Adrenal gland (tissue), 9 donors: ENCODE measurements at regions not wholly inside any gene's neighbourhood (a gene's known extent, or its start where the extent isn't known, plus 50 kb on each side); places are given as distances from the start of the nearest gene placed in this dataset.

Source experiments
- DNase-seq, 7 donors: peaks; one replicate each; pipeline ENCODE4 v3.0.0-alpha.2; 2019 to 2020
- H3K27ac ChIP-seq, 5 donors: fragments of 200-600 bp; sonication (generic) in 4 of 5; 1 replicate in 3 of 5; 2 replicates in 2 of 5; pipeline versions ENCODE4 v1.5.1 to v1.8.0; 2016 to 2020; ENCODE audit warnings: mild to moderate bottlenecking in 1 of 5
- H3K27me3 ChIP-seq: fragments of 200-600 bp; 2 replicates; pipeline ENCODE4 v1.8.0; 2021
- H3K36me3 ChIP-seq, 2 donors: fragments of 200-600 bp; replicated peaks in 1 of 2; 1 replicate in 1 of 2; 2 replicates in 1 of 2; pipeline versions ENCODE4 v1.5.1 to v1.8.0; 2018 to 2022
- H3K4me1 ChIP-seq, 2 donors: fragments of 200-600 bp; replicated peaks in 1 of 2; 1 replicate in 1 of 2; 2 replicates in 1 of 2; pipeline versions ENCODE4 v1.5.1 to v1.8.0; 2018 to 2021
- H3K4me3 ChIP-seq, 4 donors: fragments of 200-600 bp; sonication (generic) in 3 of 4; one replicate each; pipeline ENCODE4 v1.5.1; 2016 to 2018
- H3K9me3 ChIP-seq, 3 donors: fragments of 200-600 bp; sonication (generic) in 1 of 3; replicated peaks in 1 of 3; 1 replicate in 2 of 3; 2 replicates in 1 of 3; pipeline versions ENCODE4 v1.5.1 to v1.8.0; 2016 to 2021
- POLR2A ChIP-seq, 2 donors: fragments of 450-650 bp; IDR thresholded peaks; one replicate each; pipeline ENCODE4 v1.6.1; 2017; ENCODE audit warnings: antibody characterized with exemption in 2 of 2, mild to moderate bottlenecking in 2 of 2, moderate library complexity in 1 of 2
- WGBS, 4 donors: extraction: QIAGEN DNeasy Blood & Tissue Kit in 2 of 4; methylation state at CpG; one replicate each; pipeline versions ENCODE4 v1.1.5 to v1.1.7; 2013 to 2017; 5-methylcytosine and 5-hydroxymethylcytosine counted together
- intact Hi-C, 2 donors: fragments of 100-400 bp; cut with DNase I; formaldehyde crosslinking; loops; one replicate each; pipeline versions ENCODE4 v1.14.1 to v1.15.0; 2022 to 2023
- TF ChIP-seq, protein P1 (sequence below), 6 experiments: fragments of 450-650 bp in 4 of 6; fragments of 200-600 bp in 2 of 6; sonication (generic) in 1 of 6; IDR thresholded peaks; 1 replicate in 5 of 6; 2 replicates in 1 of 6; pipeline versions ENCODE4 v1.5.1 to v1.8.0; 2016 to 2021; ENCODE audit warnings: antibody characterized with exemption in 6 of 6, mild to moderate bottlenecking in 2 of 6, moderate library complexity in 1 of 6
- donor health status: healthy with polysubstance abuse.
- donor health status: Bipolar disorder and iron deficiency.
- donor health status: DM: yes; HTN: yes; CAD: no.
- donor health status: DM: no; HTN: no; CAD: no.
- donor health status: DM: no; HTN: no; CAD: no.

DNA sequence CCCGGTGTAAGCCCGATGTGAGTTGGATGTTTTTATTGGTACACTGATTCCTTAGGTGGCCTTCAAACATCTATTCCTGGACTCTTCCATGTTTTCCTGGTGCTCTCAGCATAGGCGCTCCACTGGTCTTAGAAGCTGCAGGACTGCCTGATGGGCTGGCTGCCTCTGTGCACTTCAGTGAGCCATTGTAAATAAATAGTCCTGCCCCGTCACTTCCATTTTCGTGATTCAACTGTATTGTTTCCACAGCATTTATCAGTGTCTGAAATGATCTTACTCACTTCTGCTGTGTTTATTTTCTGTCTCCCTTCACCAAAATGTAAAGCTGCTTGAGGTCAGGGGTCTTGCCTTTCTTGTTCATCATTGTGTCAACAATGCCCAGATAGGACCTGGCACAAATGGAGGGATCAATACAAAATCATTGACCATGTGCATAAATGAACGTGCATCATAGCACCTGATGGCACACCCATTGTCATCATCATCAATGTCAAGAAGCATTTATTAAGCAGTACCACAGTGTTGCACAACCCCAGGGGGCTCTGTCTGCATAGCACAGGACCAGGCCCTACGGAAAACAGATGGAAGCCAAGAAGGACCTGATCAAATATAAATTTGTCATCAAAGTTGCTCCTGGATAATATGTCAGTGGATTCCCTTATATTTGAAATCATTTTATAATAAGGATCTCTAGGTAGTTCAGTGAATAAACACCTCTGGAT, 66.6 kb upstream of the CPHXL start:
- H3K27ac ChIP-seq = no peak overlapping the region
- no peaks in the 10 kb centered on the region for H3K36me3 ChIP-seq
- intact Hi-C loops = loop anchor here in 1 of 2 donors (5.0 kb wide), 1 partner anchor 1379 kb away; no protein-coding TSS in a partner anchor
- DNase-seq = no peak
- no peaks in the 10 kb centered on the region for H3K27me3 ChIP-seq
- WGBS, 4 donors = 58 to 77% (median 64%) methylated on average over 6 to 7 of the region's 7 CpGs
- TF ChIP-seq, protein P1, sequence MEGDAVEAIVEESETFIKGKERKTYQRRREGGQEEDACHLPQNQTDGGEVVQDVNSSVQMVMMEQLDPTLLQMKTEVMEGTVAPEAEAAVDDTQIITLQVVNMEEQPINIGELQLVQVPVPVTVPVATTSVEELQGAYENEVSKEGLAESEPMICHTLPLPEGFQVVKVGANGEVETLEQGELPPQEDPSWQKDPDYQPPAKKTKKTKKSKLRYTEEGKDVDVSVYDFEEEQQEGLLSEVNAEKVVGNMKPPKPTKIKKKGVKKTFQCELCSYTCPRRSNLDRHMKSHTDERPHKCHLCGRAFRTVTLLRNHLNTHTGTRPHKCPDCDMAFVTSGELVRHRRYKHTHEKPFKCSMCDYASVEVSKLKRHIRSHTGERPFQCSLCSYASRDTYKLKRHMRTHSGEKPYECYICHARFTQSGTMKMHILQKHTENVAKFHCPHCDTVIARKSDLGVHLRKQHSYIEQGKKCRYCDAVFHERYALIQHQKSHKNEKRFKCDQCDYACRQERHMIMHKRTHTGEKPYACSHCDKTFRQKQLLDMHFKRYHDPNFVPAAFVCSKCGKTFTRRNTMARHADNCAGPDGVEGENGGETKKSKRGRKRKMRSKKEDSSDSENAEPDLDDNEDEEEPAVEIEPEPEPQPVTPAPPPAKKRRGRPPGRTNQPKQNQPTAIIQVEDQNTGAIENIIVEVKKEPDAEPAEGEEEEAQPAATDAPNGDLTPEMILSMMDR (IDR thresholded peaks at IDR 0.05) = no peak
- TF ChIP-seq POLR2A (IDR thresholded peaks at IDR 0.05) = no peak
- H3K4me3 ChIP-seq = no peak overlapping the region
- no peaks in the 10 kb centered on the region for H3K4me1 ChIP-seq
- no peaks in the 10 kb centered on the region for H3K9me3 ChIP-seq

DNA sequence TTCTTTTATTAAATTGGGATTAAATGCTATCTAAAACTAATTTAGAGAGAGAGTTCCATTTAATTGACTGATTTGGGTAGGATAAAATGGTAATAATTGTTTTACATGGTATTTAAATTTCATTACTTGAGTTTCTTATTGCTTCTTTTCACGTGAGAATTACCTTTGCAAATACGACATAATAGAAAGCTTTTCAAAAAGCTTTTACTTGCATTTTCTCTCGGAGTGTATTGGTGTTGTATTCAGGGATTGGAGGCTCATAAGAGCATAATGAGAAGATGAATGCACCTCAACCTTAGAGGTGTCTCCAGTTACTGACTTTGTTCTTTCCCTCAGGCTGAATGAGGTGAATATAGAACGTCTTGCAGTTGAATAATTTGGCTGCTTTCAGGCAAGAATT, 67.4 kb upstream of the CPHXL start:
- TF ChIP-seq, protein P1 (IDR thresholded peaks at IDR 0.05) = no peak
- TF ChIP-seq POLR2A (IDR thresholded peaks at IDR 0.05) = no peak
- Histone ChIP-seq H3K27ac (no peak overlapping the region), H3K36me3 (no peaks in the 10 kb centered on the region), H3K9me3 (no peaks in the 10 kb centered on the region), H3K27me3 (no peaks in the 10 kb centered on the region), H3K4me1 (no peaks in the 10 kb centered on the region), H3K4me3 (no peak overlapping the region)
- DNase-seq = no peak
- intact Hi-C loops = loop anchor here in 1 of 2 donors (5.0 kb wide), 1 partner anchor 1379 kb away; no protein-coding TSS in a partner anchor
- 41 to 53% (median 47%) methylated on average over 4 of the region's 4 CpGs for WGBS, 4 donors

DNA sequence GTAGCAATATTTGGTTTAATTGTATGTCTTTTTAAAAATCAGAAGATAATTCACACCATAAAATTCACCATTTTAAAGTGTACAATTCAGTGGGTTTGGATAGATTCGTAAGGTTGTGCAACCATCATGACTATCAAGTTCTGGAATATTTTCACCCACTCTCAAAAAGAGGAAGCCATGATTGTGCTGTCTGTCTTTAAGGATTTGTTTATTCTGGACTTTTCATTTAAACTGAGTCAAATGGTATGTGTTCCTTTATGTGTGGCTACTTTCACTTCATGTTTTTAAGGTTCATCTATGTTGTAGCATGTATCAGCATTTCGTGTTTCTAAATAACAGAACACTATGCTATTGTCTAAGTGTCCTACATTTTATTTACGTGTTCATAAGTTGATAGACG, 68.1 kb upstream of the CPHXL start:
- Histone ChIP-seq H3K27ac (no peak overlapping the region), H3K9me3 (no peaks in the 10 kb centered on the region), H3K36me3 (no peaks in the 10 kb centered on the region), H3K4me1 (no peaks in the 10 kb centered on the region), H3K4me3 (no peak overlapping the region), H3K27me3 (no peaks in the 10 kb centered on the region)
- 44 to 68% (median 57%) methylated on average over 4 of the region's 4 CpGs for WGBS, 4 donors
- DNase-seq = no peak
- intact Hi-C loops = loop anchor here in 1 of 2 donors (5.0 kb wide), 1 partner anchor 1378 kb away; no protein-coding TSS in a partner anchor
- no peak for TF ChIP-seq POLR2A (IDR thresholded peaks at IDR 0.05)
- TF ChIP-seq, protein P1 (IDR thresholded peaks at IDR 0.05) = no peak

DNA sequence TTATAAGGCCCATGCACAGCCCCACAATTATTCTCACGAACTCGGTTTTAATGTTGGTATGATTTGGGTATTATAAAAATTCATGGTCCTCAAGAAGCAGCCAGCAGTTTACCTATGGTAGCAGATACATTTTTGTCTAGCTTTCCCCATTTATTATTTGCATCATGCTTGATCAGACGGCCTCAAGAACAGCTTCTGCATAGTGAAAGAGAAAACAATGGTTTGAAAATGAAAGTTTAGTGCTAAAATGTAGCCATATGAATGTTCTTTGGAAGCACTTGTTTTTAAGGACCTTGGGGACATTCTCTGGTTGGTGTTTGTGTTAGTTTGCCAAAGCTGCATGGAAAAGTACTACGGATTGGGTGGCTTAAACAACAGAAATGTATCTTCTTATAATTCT, 72.4 kb upstream of the CPHXL start:
- TF ChIP-seq, protein P1 (IDR thresholded peaks at IDR 0.05) = no peak
- no peak for TF ChIP-seq POLR2A (IDR thresholded peaks at IDR 0.05)
- Histone ChIP-seq H3K4me3 (no peak overlapping the region), H3K4me1 (no peaks in the 10 kb centered on the region), H3K9me3 (no peaks in the 10 kb centered on the region), H3K27ac (no peak overlapping the region), H3K27me3 (no peaks in the 10 kb centered on the region), H3K36me3 (no peaks in the 10 kb centered on the region)
- DNase-seq = no peak
- intact Hi-C loops = no loop called here
- 60 to 71% (median 65%) methylated on average over 4 of the region's 4 CpGs for WGBS, 4 donors
